Activated T-cell treated with anti-CD3 and anti-CD28 coated beads, Interleukin-2, amount 50 U/mL, for 24 hours (primary cell): ENCODE measurements at regions not wholly inside any gene's neighbourhood (a gene's known extent, or its start where the extent isn't known, plus 50 kb on each side); places are given as distances from the start of the nearest gene placed in this dataset.

ENCODE experiments used
- DNase-seq: peaks from one replicate; pipeline ENCODE4 v3.0.0-alpha.2; 2020
- H3K27ac Mint-ChIP-seq: 2 replicates; pipeline ENCODE4 v1.8.0; 2020; ENCODE audit warnings: mild to moderate bottlenecking, mixed read lengths
- H3K27me3 Mint-ChIP-seq: 2 replicates; pipeline ENCODE4 v1.8.0; 2020; ENCODE audit warnings: mixed read lengths
- H3K36me3 Mint-ChIP-seq: 2 replicates; pipeline ENCODE4 v1.8.0; 2020; ENCODE audit warnings: low read depth, mixed read lengths
- H3K4me1 Mint-ChIP-seq: 2 replicates; pipeline ENCODE4 v1.8.0; 2020; ENCODE audit warnings: low read depth, mixed read lengths
- H3K4me3 Mint-ChIP-seq: 2 replicates; pipeline ENCODE4 v1.8.0; 2020; ENCODE audit warnings: mild to moderate bottlenecking, moderate library complexity, mixed read lengths
- H3K9me3 Mint-ChIP-seq: 2 replicates; pipeline ENCODE4 v1.8.0; 2020; ENCODE audit warnings: mixed read lengths

GRCh38 chr13:65629926-65630325 is 1600.2 kb downstream of the PCDH9 start:
- H3K4me1 Mint-ChIP-seq = no peaks in the 10 kb centered on the region
- peaks cover 11% of the 10 kb centered on the region for H3K9me3 Mint-ChIP-seq

GRCh38 chr13:65623148-65623547 is 1607.0 kb downstream of the PCDH9 start:
- DNase-seq = no peak
- Mint-ChIP-seq H3K27ac (no peak overlapping the region), H3K36me3 (no peaks in the 10 kb centered on the region), H3K27me3 (no peaks in the 10 kb centered on the region), H3K4me1 (no peaks in the 10 kb centered on the region), H3K9me3 (peaks cover 5% of the 10 kb centered on the region), H3K4me3 (no peak overlapping the region)

More at GRCh38 chr13:65629926-65630325, 1600.2 kb downstream of the PCDH9 start:
- no peaks in the 10 kb centered on the region for H3K36me3 Mint-ChIP-seq
- DNase-seq = no peak
- H3K4me3 Mint-ChIP-seq = no peak overlapping the region
- H3K27ac Mint-ChIP-seq = no peak overlapping the region
- H3K27me3 Mint-ChIP-seq = no peaks in the 10 kb centered on the region

GRCh38 chr13:65615506-65615905 is 1614.6 kb downstream of the PCDH9 start:
- Mint-ChIP-seq H3K27me3 (no peaks in the 10 kb centered on the region), H3K4me3 (no peak overlapping the region), H3K36me3 (no peaks in the 10 kb centered on the region), H3K4me1 (no peaks in the 10 kb centered on the region), H3K27ac (no peak overlapping the region), H3K9me3 (peaks cover 6% of the 10 kb centered on the region)
- DNase-seq = no peak

DNA sequence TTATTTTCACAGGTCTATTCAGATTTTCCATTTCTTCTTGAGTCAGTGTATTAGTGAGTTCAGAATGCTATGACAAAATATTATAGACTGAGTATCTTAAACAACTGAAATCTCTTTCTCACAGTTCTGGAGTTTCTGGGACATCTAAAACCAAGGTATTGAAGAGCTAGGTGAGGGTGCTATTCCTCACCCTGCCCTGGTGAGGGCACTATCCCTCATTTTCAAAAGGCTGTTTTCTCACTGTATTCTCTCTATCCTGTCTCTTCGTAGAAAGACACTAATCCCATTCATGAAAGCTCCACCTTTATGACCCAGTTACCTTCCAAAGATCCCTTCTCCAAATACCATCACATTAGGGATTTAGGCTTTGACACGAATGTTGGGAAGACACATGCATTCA is 1617.1 kb downstream of the PCDH9 start:
- no peak overlapping the region for H3K27ac Mint-ChIP-seq
- H3K9me3 Mint-ChIP-seq = peaks cover 10% of the 10 kb centered on the region
- DNase-seq = no peak
- no peaks in the 10 kb centered on the region for H3K4me1 Mint-ChIP-seq
- no peaks in the 10 kb centered on the region for H3K36me3 Mint-ChIP-seq
- H3K4me3 Mint-ChIP-seq = no peak overlapping the region
- no peaks in the 10 kb centered on the region for H3K27me3 Mint-ChIP-seq

- H3K9me3 Mint-ChIP-seq = peaks cover 15% of the 10 kb centered on the region
- no peak overlapping the region for H3K4me3 Mint-ChIP-seq
- H3K27me3 Mint-ChIP-seq = no peaks in the 10 kb centered on the region
- no peaks in the 10 kb centered on the region for H3K36me3 Mint-ChIP-seq
- no peaks in the 10 kb centered on the region for H3K4me1 Mint-ChIP-seq
- DNase-seq = no peak
- H3K27ac Mint-ChIP-seq = no peak overlapping the region
Observed at GRCh38 chr13:65609350-65609749, 1620.8 kb downstream of the PCDH9 start.

GRCh38 chr13:65606622-65607021 is 1623.5 kb downstream of the PCDH9 start:
- DNase-seq = no peak
- Mint-ChIP-seq H3K27ac (no peak overlapping the region), H3K4me3 (no peak overlapping the region), H3K36me3 (no peaks in the 10 kb centered on the region), H3K27me3 (no peaks in the 10 kb centered on the region), H3K9me3 (peaks cover 9% of the 10 kb centered on the region), H3K4me1 (no peaks in the 10 kb centered on the region)

DNA sequence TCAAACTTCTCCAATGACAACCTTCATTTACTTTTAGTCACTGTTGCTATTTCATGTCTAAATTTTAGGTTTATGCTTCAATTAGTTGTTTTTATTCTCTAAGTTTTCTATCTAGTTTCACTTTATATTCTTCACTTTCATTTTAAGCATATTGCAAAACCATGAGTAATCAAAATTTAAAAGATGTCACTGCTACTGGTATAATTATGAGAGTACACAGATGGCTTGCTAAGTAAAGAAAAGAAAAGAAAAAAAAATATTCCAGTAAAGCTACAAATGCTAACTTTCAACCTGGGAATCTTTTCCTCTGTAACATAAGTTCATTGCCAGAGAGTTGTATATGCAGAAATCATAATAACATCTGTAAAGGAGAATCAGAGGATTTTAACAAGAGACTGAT is 1624.7 kb downstream of the PCDH9 start:
- H3K27ac Mint-ChIP-seq = no peak overlapping the region
- H3K9me3 Mint-ChIP-seq = peaks cover 9% of the 10 kb centered on the region
- no peak overlapping the region for H3K4me3 Mint-ChIP-seq
- no peaks in the 10 kb centered on the region for H3K36me3 Mint-ChIP-seq
- no peak for DNase-seq
- H3K27me3 Mint-ChIP-seq = no peaks in the 10 kb centered on the region
- no peaks in the 10 kb centered on the region for H3K4me1 Mint-ChIP-seq

DNA sequence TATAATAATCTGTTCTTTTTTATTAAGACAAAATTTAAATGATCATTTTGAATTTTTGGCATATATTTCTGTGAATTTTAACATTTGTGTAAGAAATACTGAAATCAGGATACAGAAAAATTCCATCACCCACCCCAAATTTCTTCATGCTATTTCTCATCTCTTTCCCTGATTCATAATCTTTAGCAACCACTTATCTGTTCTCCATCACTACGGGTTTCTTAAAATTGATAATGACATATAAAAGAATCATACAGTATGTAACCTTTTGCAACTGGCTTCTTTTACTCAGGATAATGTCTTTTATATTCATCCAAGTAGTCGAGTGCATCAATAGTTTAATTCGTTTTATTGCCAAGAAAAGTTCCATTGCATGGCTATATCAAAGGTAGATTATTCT is 1627.0 kb downstream of the PCDH9 start:
- Mint-ChIP-seq H3K27me3 (no peaks in the 10 kb centered on the region), H3K4me1 (no peaks in the 10 kb centered on the region), H3K27ac (no peak overlapping the region), H3K4me3 (no peak overlapping the region), H3K36me3 (no peaks in the 10 kb centered on the region), H3K9me3 (peaks cover 9% of the 10 kb centered on the region)
- no peak for DNase-seq

DNA sequence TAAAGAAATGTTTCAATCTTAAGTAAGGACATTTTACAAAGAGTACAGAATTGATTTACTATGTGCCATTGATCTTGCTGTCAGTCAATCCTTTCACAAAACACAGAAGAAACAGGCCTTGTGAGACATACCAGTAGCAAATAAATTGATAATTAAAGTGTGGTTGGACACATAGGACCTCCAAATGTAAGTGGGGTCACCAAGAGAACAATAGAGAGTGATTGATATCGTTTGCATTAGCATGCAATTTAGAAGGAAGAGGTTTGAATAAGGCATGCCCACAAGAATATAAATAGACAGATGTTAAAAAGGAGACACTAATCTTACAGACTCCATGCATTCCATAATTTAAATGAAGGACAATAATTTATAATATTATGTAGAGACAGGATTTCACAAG is 1628.3 kb downstream of the PCDH9 start:
- no peak for DNase-seq
- no peak overlapping the region for H3K4me3 Mint-ChIP-seq
- no peaks in the 10 kb centered on the region for H3K27me3 Mint-ChIP-seq

GRCh38 chr13:65600702-65601101 is 1629.4 kb downstream of the PCDH9 start:
- no peaks in the 10 kb centered on the region for H3K36me3 Mint-ChIP-seq
- H3K27ac Mint-ChIP-seq = no peak overlapping the region
- H3K27me3 Mint-ChIP-seq = no peaks in the 10 kb centered on the region
- DNase-seq = no peak
- H3K9me3 Mint-ChIP-seq = peaks cover 4% of the 10 kb centered on the region
- H3K4me1 Mint-ChIP-seq = no peaks in the 10 kb centered on the region
- H3K4me3 Mint-ChIP-seq = no peak overlapping the region

More for the DNA sequence above, 1628.3 kb downstream of the PCDH9 start:
- Mint-ChIP-seq H3K4me1 (no peaks in the 10 kb centered on the region), H3K9me3 (peaks cover 4% of the 10 kb centered on the region), H3K36me3 (no peaks in the 10 kb centered on the region), H3K27ac (no peak overlapping the region)

GRCh38 chr13:65597839-65598818 is 1632.0 kb downstream of the PCDH9 start:
- Mint-ChIP-seq H3K27me3 (no peaks in the 10 kb centered on the region), H3K4me3 (no peak overlapping the region), H3K36me3 (no peaks in the 10 kb centered on the region), H3K27ac (no peak overlapping the region), H3K9me3 (peaks cover 7% of the 10 kb centered on the region), H3K4me1 (no peaks in the 10 kb centered on the region)
- no peak for DNase-seq

GRCh38 chr13:65595916-65596315 is 1634.2 kb downstream of the PCDH9 start:
- Mint-ChIP-seq H3K4me1 (no peaks in the 10 kb centered on the region), H3K4me3 (no peak overlapping the region), H3K27ac (no peak overlapping the region), H3K9me3 (peaks cover 10% of the 10 kb centered on the region), H3K27me3 (no peaks in the 10 kb centered on the region), H3K36me3 (no peaks in the 10 kb centered on the region)
- no peak for DNase-seq

DNA sequence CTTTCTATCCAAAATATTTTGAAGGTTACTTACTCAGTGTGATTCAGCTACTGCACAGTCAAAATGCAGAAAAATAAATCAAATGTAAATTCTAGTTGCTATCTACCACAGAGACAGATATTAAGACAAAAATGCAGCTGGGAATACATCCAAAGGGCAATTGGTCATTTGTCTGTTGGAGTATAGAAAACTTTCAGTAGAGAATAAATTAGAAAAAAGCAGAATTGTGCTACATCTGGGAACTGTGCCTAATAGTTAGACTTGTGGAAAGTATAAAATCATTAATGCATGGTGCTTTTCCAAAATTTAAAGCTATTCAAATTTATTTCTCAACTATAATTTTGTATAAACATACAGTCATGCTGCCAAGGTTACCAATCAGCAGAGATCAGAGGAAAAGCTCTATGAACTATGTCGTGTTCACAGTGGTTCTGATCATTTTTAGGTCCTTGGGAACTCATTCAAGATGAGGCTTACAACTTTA is 1635.8 kb downstream of the PCDH9 start:
- no peaks in the 10 kb centered on the region for H3K27me3 Mint-ChIP-seq
- DNase-seq = no peak
- no peak overlapping the region for H3K4me3 Mint-ChIP-seq
- H3K27ac Mint-ChIP-seq = no peak overlapping the region
- H3K4me1 Mint-ChIP-seq = no peaks in the 10 kb centered on the region
- H3K9me3 Mint-ChIP-seq = peaks cover 14% of the 10 kb centered on the region
- H3K36me3 Mint-ChIP-seq = no peaks in the 10 kb centered on the region

- peaks cover 12% of the 10 kb centered on the region for H3K9me3 Mint-ChIP-seq
- no peaks in the 10 kb centered on the region for H3K4me1 Mint-ChIP-seq
- DNase-seq = no peak
- H3K4me3 Mint-ChIP-seq = no peak overlapping the region
- no peaks in the 10 kb centered on the region for H3K27me3 Mint-ChIP-seq
- H3K36me3 Mint-ChIP-seq = no peaks in the 10 kb centered on the region
- H3K27ac Mint-ChIP-seq = no peak overlapping the region
Observed at GRCh38 chr13:65593298-65593874, 1636.8 kb downstream of the PCDH9 start.

GRCh38 chr13:65592731-65593130 is 1637.4 kb downstream of the PCDH9 start:
- peaks cover 19% of the 10 kb centered on the region for H3K9me3 Mint-ChIP-seq
- no peak overlapping the region for H3K4me3 Mint-ChIP-seq
- DNase-seq = no peak
- no peaks in the 10 kb centered on the region for H3K27me3 Mint-ChIP-seq
- no peaks in the 10 kb centered on the region for H3K4me1 Mint-ChIP-seq
- H3K27ac Mint-ChIP-seq = no peak overlapping the region
- H3K36me3 Mint-ChIP-seq = no peaks in the 10 kb centered on the region
